Naive thymus-derived CD4-positive, alpha-beta T cell (primary cell): ENCODE measurements at regions not wholly inside any gene's neighbourhood (a gene's known extent, or its start where the extent isn't known, plus 50 kb on each side); places are given as distances from the start of the nearest gene placed in this dataset.

Source experiments
- ATAC-seq: fragments of 150-1000 bp; cut with Tn5 transposase; 2 replicates; pipeline ENCODE4 v1.10.0; 2021; ENCODE audit warnings: mild to moderate bottlenecking, moderate library complexity
- CTCF ChIA-PET: fragments of 350-600 bp; sonication (Branson Sonifier 250); formaldehyde crosslinking; loops from one replicate; lab custom pipeline; 2021; ENCODE audit warnings: antibody characterized with exemption; lab: Charles Lee
- POLR2A ChIA-PET: fragments of 350-600 bp; sonication (Branson Sonifier 250); formaldehyde crosslinking; loops from one replicate; lab custom pipeline; 2021; ENCODE audit warnings: antibody characterized with exemption, inconsistent platforms; lab: Charles Lee
- DNase-seq, 9 donors: peaks; one replicate each; pipeline versions ENCODE4 v3.0.0 to v3.0.0-alpha.2; 2020 to 2022; ENCODE audit warnings: mixed read lengths in 1 of 9
- H3K27ac ChIP-seq: one replicate; pipeline ENCODE4 v1.7.0; 2013; ENCODE audit warnings: mild to moderate bottlenecking, low read depth, low read length, moderate library complexity
- H3K27me3 ChIP-seq, 2 donors: one replicate each; pipeline ENCODE4 v1.7.0; 2013; ENCODE audit warnings: low read length in 2 of 2, mild to moderate bottlenecking in 2 of 2, moderate library complexity in 2 of 2; ENCODE audit not compliant: control insufficient read depth in 2 of 2, insufficient read depth in 2 of 2
- H3K36me3 ChIP-seq, 3 experiments: 1 replicate in 2 of 3; 2 replicates in 1 of 3; pipeline ENCODE4 v1.7.0; 2013; ENCODE audit warnings: low read length in 3 of 3, mild to moderate bottlenecking in 3 of 3, moderate library complexity in 1 of 3; ENCODE audit not compliant: insufficient read depth in 3 of 3, control insufficient read depth in 2 of 3
- H3K4me1 ChIP-seq, 2 donors: one replicate each; pipeline ENCODE4 v1.7.0; 2013; ENCODE audit warnings: low read length in 2 of 2, mild to moderate bottlenecking in 2 of 2, moderate library complexity in 1 of 2; ENCODE audit not compliant: control insufficient read depth in 2 of 2, insufficient read depth in 2 of 2
- H3K4me3 ChIP-seq: 2 replicates; pipeline ENCODE4 v1.7.0; 2013; ENCODE audit warnings: mild to moderate bottlenecking, low read length
- H3K9me3 ChIP-seq, 3 experiments: 1 replicate in 2 of 3; 2 replicates in 1 of 3; pipeline ENCODE4 v1.7.0; 2013; ENCODE audit warnings: low read length in 3 of 3; ENCODE audit not compliant: control insufficient read depth in 2 of 3
- H3K27ac Mint-ChIP-seq, 9 donors: one replicate each; pipeline ENCODE4 v1.8.0; 2020 to 2022; ENCODE audit warnings: mixed read lengths in 9 of 9, mild to moderate bottlenecking in 8 of 9, moderate library complexity in 5 of 9, inconsistent platforms in 2 of 9
- H3K27me3 Mint-ChIP-seq, 5 donors: one replicate each; pipeline ENCODE4 v1.8.0; 2021 to 2022; ENCODE audit warnings: mixed read lengths in 5 of 5, mild to moderate bottlenecking in 1 of 5
- H3K36me3 Mint-ChIP-seq, 5 donors: one replicate each; pipeline ENCODE4 v1.8.0; 2020 to 2022; ENCODE audit warnings: mixed read lengths in 5 of 5, mild to moderate bottlenecking in 3 of 5, inconsistent platforms in 1 of 5
- H3K4me1 Mint-ChIP-seq, 7 donors: one replicate each; pipeline ENCODE4 v1.8.0; 2020 to 2022; ENCODE audit warnings: mixed read lengths in 7 of 7, mild to moderate bottlenecking in 3 of 7, inconsistent platforms in 1 of 7
- H3K4me3 Mint-ChIP-seq, 10 donors: one replicate each; pipeline ENCODE4 v1.8.0; 2020 to 2022; ENCODE audit warnings: mild to moderate bottlenecking in 10 of 10, mixed read lengths in 10 of 10, moderate library complexity in 6 of 10, inconsistent platforms in 2 of 10
- H3K9me3 Mint-ChIP-seq, 11 donors: one replicate each; pipeline ENCODE4 v1.8.0; 2020 to 2022; ENCODE audit warnings: mixed read lengths in 11 of 11, mild to moderate bottlenecking in 4 of 11, inconsistent platforms in 1 of 11, moderate library complexity in 1 of 11
- intact Hi-C, 2 donors: fragments of 100-400 bp; cut with micrococcal nuclease; formaldehyde crosslinking; loops; one replicate each; pipeline ENCODE4 v1.15.1; 2023

- ChIA-PET POLR2A (no interaction called here), CTCF (interaction anchor here (0.6 kb wide), 1 partner anchor 375 kb away, joined by 4 read pairs; no protein-coding TSS in a partner anchor)
- ATAC-seq (no peak), DNase-seq (no peak)
- no peaks in the 10 kb centered on the region for H3K27me3 Mint-ChIP-seq
- no peaks in the 10 kb centered on the region for H3K4me1 ChIP-seq
- no peak overlapping the region for H3K4me3 Mint-ChIP-seq
- no peaks in the 10 kb centered on the region for H3K36me3 ChIP-seq
- peaks cover 0 to 4% (median 0%) of the 10 kb centered on the region in 5 donors for H3K36me3 Mint-ChIP-seq
- H3K9me3 Mint-ChIP-seq = peaks cover 0 to 19% (median 0%) of the 10 kb centered on the region in 11 donors
- no peak overlapping the region for H3K4me3 ChIP-seq
- no peak overlapping the region for H3K27ac Mint-ChIP-seq
- H3K4me1 Mint-ChIP-seq = no peaks in the 10 kb centered on the region
- intact Hi-C loops = no loop called here
- no peaks in the 10 kb centered on the region for H3K27me3 ChIP-seq
- no peak overlapping the region for H3K27ac ChIP-seq
- H3K9me3 ChIP-seq = peaks cover 0 to 7% (median 0%) of the 10 kb centered on the region in 3 experiments
Measured at GRCh38 chr3:76016769-76017439, 231.6 kb upstream of the ZNF717 start.

DNA sequence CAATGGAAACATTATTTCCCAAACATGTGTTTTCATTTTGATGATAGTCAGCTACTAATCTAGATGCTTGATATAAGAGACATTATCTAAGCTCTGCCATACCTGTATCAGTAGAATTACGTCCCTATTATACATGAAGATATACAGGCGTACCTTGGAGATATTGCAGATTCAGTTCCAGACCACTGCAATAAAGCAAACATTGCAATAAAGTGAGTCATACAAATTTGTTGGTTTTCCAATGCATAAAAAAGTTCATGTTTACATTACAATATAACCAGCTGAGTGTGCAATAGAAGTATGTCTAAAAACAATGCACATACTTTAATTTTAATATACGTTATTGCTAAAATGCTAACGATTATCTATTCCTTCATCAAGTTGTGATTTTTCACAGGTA is 236.0 kb upstream of the ZNF717 start:
- ChIA-PET POLR2A (no interaction called here), CTCF (no interaction called here)
- Mint-ChIP-seq H3K36me3 (no peaks in the 10 kb centered on the region), H3K4me1 (no peaks in the 10 kb centered on the region), H3K27ac (no peak overlapping the region), H3K4me3 (no peak overlapping the region), H3K9me3 (peaks cover 0 to 19% (median 3%) of the 10 kb centered on the region in 11 donors), H3K27me3 (no peaks in the 10 kb centered on the region)
- Histone ChIP-seq H3K4me1 (no peaks in the 10 kb centered on the region), H3K4me3 (no peak overlapping the region), H3K9me3 (peaks cover 0 to 7% (median 0%) of the 10 kb centered on the region in 3 experiments), H3K27me3 (no peaks in the 10 kb centered on the region), H3K27ac (no peak overlapping the region), H3K36me3 (no peaks in the 10 kb centered on the region)
- intact Hi-C loops = no loop called here
- ATAC-seq (no peak), DNase-seq (no peak)

- no peak overlapping the region for H3K27ac ChIP-seq
- intact Hi-C loops = no loop called here
- DNase-seq = no peak
- H3K36me3 ChIP-seq = no peaks in the 10 kb centered on the region
- no peaks in the 10 kb centered on the region for H3K27me3 ChIP-seq
- ChIA-PET CTCF (no interaction called here), POLR2A (no interaction called here)
- no peaks in the 10 kb centered on the region for H3K36me3 Mint-ChIP-seq
- ATAC-seq = no peak
- H3K27me3 Mint-ChIP-seq = no peaks in the 10 kb centered on the region
- no peak overlapping the region for H3K27ac Mint-ChIP-seq
- no peak overlapping the region for H3K4me3 ChIP-seq
- no peak overlapping the region for H3K4me3 Mint-ChIP-seq
- H3K9me3 ChIP-seq = no peaks in the 10 kb centered on the region
- no peaks in the 10 kb centered on the region for H3K4me1 ChIP-seq
- no peaks in the 10 kb centered on the region for H3K4me1 Mint-ChIP-seq
- H3K9me3 Mint-ChIP-seq = peaks cover 0 to 27% (median 4%) of the 10 kb centered on the region in 11 donors
Measured at GRCh38 chr3:76024640-76025039, 239.3 kb upstream of the ZNF717 start.

GRCh38 chr3:76025561-76025960 is 240.2 kb upstream of the ZNF717 start:
- ChIA-PET POLR2A (no interaction called here), CTCF (no interaction called here)
- Histone ChIP-seq H3K4me1 (no peaks in the 10 kb centered on the region), H3K36me3 (no peaks in the 10 kb centered on the region), H3K27ac (no peak overlapping the region), H3K27me3 (no peaks in the 10 kb centered on the region), H3K4me3 (no peak overlapping the region), H3K9me3 (no peaks in the 10 kb centered on the region)
- peaks cover 0 to 23% (median 4%) of the 10 kb centered on the region in 11 donors for H3K9me3 Mint-ChIP-seq
- no peaks in the 10 kb centered on the region for H3K27me3 Mint-ChIP-seq
- intact Hi-C loops = no loop called here
- no peaks in the 10 kb centered on the region for H3K4me1 Mint-ChIP-seq
- H3K36me3 Mint-ChIP-seq = no peaks in the 10 kb centered on the region
- ATAC-seq (no peak), DNase-seq (no peak)
- no peak overlapping the region for H3K4me3 Mint-ChIP-seq
- H3K27ac Mint-ChIP-seq = no peak overlapping the region

DNA sequence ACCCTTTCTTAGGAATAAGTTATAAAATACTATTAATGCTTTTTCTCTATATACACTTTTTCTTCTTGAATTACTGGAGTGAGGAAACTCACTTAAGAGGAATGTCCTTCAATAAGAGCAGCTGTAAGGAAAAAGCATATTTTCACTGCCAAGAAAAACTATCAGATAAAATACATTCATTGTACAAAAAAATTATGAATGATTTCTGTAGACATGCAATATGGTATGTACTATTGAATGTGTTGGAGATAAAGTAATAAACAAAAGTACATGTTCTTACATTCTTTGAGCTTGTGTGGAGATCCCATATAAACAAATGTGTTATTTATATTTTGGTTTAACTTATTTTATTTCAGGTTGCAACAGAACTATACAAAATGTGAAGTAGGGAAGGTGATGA is 241.0 kb upstream of the ZNF717 start:
- Mint-ChIP-seq H3K4me1 (no peaks in the 10 kb centered on the region), H3K9me3 (peaks cover 0 to 19% (median 8%) of the 10 kb centered on the region in 11 donors), H3K27ac (no peak overlapping the region), H3K27me3 (no peaks in the 10 kb centered on the region), H3K36me3 (no peaks in the 10 kb centered on the region), H3K4me3 (no peak overlapping the region)
- Histone ChIP-seq H3K4me3 (no peak overlapping the region), H3K9me3 (no peaks in the 10 kb centered on the region), H3K27ac (no peak overlapping the region), H3K4me1 (no peaks in the 10 kb centered on the region), H3K27me3 (no peaks in the 10 kb centered on the region), H3K36me3 (no peaks in the 10 kb centered on the region)
- DNase-seq (no peak), ATAC-seq (no peak)
- intact Hi-C loops = no loop called here
- ChIA-PET CTCF (no interaction called here), POLR2A (no interaction called here)

DNA sequence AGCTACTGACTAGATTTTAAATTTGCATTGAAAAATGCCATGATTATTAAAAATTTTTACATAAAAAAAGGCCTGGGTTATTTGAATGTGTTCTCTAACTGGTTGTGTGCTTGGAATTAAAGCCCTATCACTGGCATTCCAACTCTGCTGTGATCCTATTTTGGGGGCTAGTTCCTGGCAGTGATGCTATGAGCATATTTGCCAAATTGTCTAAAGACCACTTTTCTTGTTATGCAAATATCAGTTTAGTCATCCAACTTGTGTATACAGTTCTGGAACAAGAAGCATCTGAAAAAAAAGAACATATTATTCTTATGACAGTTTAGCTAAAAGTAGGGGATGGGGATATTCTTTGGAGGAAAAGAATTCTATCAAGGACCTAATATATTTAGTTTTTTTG is 243.4 kb upstream of the ZNF717 start:
- Histone ChIP-seq H3K9me3 (peaks cover 0 to 3% (median 0%) of the 10 kb centered on the region in 3 experiments), H3K4me1 (no peaks in the 10 kb centered on the region), H3K36me3 (no peaks in the 10 kb centered on the region), H3K4me3 (no peak overlapping the region), H3K27me3 (no peaks in the 10 kb centered on the region), H3K27ac (no peak overlapping the region)
- peaks cover 0 to 8% (median 0%) of the 10 kb centered on the region in 5 donors for H3K36me3 Mint-ChIP-seq
- ChIA-PET CTCF (no interaction called here), POLR2A (no interaction called here)
- H3K4me3 Mint-ChIP-seq = no peak overlapping the region
- H3K4me1 Mint-ChIP-seq = no peaks in the 10 kb centered on the region
- intact Hi-C loops = no loop called here
- no peak overlapping the region for H3K27ac Mint-ChIP-seq
- H3K9me3 Mint-ChIP-seq = peaks cover 0 to 23% (median 9%) of the 10 kb centered on the region in 11 donors
- H3K27me3 Mint-ChIP-seq = no peaks in the 10 kb centered on the region
- no peak for DNase-seq
- no peak for ATAC-seq

DNA sequence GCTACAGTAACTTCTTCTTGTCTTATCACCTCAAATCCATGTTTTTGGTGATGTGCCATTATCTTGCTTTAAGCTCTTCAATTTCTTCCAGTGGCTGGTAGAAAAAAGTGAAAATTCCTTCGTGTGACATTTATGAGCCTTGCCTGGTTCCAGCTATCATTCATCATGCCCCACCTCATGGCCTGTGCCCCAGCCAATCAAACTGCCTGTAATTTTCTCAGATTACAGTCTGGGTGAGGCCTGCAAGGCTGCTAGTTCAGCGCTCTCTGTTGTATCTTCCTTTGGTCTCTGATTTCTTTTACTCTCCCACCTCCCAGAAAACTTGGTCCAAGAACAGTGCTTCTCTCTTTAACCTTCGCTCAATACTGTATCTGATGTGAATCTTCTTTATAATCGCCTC is 249.3 kb upstream of the ZNF717 start:
- DNase-seq (no peak), ATAC-seq (no peak)
- no peak overlapping the region for H3K4me3 Mint-ChIP-seq
- peaks cover 0 to 8% (median 0%) of the 10 kb centered on the region in 5 donors for H3K36me3 Mint-ChIP-seq
- no peaks in the 10 kb centered on the region for H3K27me3 ChIP-seq
- H3K4me1 Mint-ChIP-seq = no peaks in the 10 kb centered on the region
- H3K9me3 Mint-ChIP-seq = peaks cover 0 to 26% (median 11%) of the 10 kb centered on the region in 11 donors
- H3K27ac Mint-ChIP-seq = no peak overlapping the region
- POLR2A ChIA-PET = no interaction called here
- CTCF ChIA-PET = no interaction called here
- no peaks in the 10 kb centered on the region for H3K4me1 ChIP-seq
- H3K27me3 Mint-ChIP-seq = no peaks in the 10 kb centered on the region
- no peaks in the 10 kb centered on the region for H3K36me3 ChIP-seq
- H3K27ac ChIP-seq = no peak overlapping the region
- no peak overlapping the region for H3K4me3 ChIP-seq
- peaks cover 0 to 4% (median 0%) of the 10 kb centered on the region in 3 experiments for H3K9me3 ChIP-seq
- intact Hi-C loops = no loop called here
